Mesendoderm (in vitro differentiated cells): ENCODE measurements at regions not wholly inside any gene's neighbourhood (a gene's known extent, or its start where the extent isn't known, plus 50 kb on each side); places are given as distances from the start of the nearest gene placed in this dataset.

ENCODE experiments used
- DNase-seq: peaks from one replicate; pipeline ENCODE4 v3.0.0; 2013
- H2AK5ac ChIP-seq: 2 replicates; pipeline ENCODE4 v1.6.1; 2013; ENCODE audit warnings: low read length, inconsistent platforms
- H2BK120ac ChIP-seq: 2 replicates; pipeline ENCODE4 v1.6.1; 2013; ENCODE audit warnings: low read depth, mild to moderate bottlenecking, low read length, moderate library complexity, mixed read lengths
- H2BK15ac ChIP-seq: replicated peaks from 2 replicates; pipeline ENCODE4 v1.6.1; 2013; ENCODE audit warnings: low read depth, mild to moderate bottlenecking, moderate library complexity
- H2BK5ac ChIP-seq: 2 replicates; pipeline ENCODE4 v1.6.1; 2013; ENCODE audit warnings: low read length, inconsistent platforms
- H3K18ac ChIP-seq: 2 replicates; pipeline ENCODE4 v1.6.1; 2013; ENCODE audit warnings: mild to moderate bottlenecking, low read length, mixed read lengths
- H3K23ac ChIP-seq: one replicate; pipeline ENCODE4 v1.6.1; 2013; ENCODE audit warnings: low read length
- H3K27ac ChIP-seq: 2 replicates; pipeline ENCODE4 v1.5.1; 2013; ENCODE audit warnings: low read depth, mild to moderate bottlenecking, inconsistent platforms, low read length, moderate library complexity
- H3K27me3 ChIP-seq: 2 replicates; pipeline ENCODE4 v1.6.1; 2013; ENCODE audit warnings: low read length, control low read depth, mild to moderate bottlenecking, inconsistent platforms; ENCODE audit not compliant: insufficient read depth, poor library complexity
- H3K36me3 ChIP-seq: 2 replicates; pipeline ENCODE4 v1.6.1; 2013; ENCODE audit warnings: low read length, inconsistent platforms; ENCODE audit not compliant: control insufficient read depth, insufficient read depth
- H3K4ac ChIP-seq: one replicate; pipeline ENCODE4 v1.6.1; 2013; ENCODE audit warnings: low read depth, mild to moderate bottlenecking, low read length, moderate library complexity
- H3K4me1 ChIP-seq: 2 replicates; pipeline ENCODE4 v1.6.1; 2013; ENCODE audit warnings: low read depth, low read length, inconsistent platforms; ENCODE audit not compliant: control insufficient read depth
- H3K4me2 ChIP-seq: 2 replicates; pipeline ENCODE4 v1.6.1; 2013; ENCODE audit warnings: low read length
- H3K4me3 ChIP-seq: 2 replicates; pipeline ENCODE4 v1.5.1; 2013; ENCODE audit warnings: mild to moderate bottlenecking, low read length
- H3K56ac ChIP-seq: one replicate; pipeline ENCODE4 v1.6.1; 2013; ENCODE audit warnings: low read length
- H3K79me1 ChIP-seq: 2 replicates; pipeline ENCODE4 v1.6.1; 2013; ENCODE audit warnings: low read length, inconsistent platforms
- H3K79me2 ChIP-seq: 2 replicates; pipeline ENCODE4 v1.6.1; 2013; ENCODE audit warnings: mild to moderate bottlenecking, low read length; ENCODE audit not compliant: control insufficient read depth, insufficient read depth
- H3K9ac ChIP-seq: 2 replicates; pipeline ENCODE4 v1.6.1; 2013; ENCODE audit warnings: low read length, inconsistent platforms
- H4K5ac ChIP-seq: one replicate; pipeline ENCODE4 v1.6.1; 2013; ENCODE audit warnings: low read length
- H4K8ac ChIP-seq: one replicate; pipeline ENCODE4 v1.6.1; 2013; ENCODE audit warnings: low read depth, mild to moderate bottlenecking, control low read depth, low read length, moderate library complexity
- WGBS: extraction: QIAGEN DNeasy Blood & Tissue Kit; methylation state at CpG from one replicate; pipeline ENCODE4 v1.1.7; 2013; ENCODE audit warnings: low lambda C conversion rate, missing lambda C conversion rate; ENCODE audit not compliant: insufficient coverage; ENCODE audit errors: extremely low coverage; 5-methylcytosine and 5-hydroxymethylcytosine counted together

DNA sequence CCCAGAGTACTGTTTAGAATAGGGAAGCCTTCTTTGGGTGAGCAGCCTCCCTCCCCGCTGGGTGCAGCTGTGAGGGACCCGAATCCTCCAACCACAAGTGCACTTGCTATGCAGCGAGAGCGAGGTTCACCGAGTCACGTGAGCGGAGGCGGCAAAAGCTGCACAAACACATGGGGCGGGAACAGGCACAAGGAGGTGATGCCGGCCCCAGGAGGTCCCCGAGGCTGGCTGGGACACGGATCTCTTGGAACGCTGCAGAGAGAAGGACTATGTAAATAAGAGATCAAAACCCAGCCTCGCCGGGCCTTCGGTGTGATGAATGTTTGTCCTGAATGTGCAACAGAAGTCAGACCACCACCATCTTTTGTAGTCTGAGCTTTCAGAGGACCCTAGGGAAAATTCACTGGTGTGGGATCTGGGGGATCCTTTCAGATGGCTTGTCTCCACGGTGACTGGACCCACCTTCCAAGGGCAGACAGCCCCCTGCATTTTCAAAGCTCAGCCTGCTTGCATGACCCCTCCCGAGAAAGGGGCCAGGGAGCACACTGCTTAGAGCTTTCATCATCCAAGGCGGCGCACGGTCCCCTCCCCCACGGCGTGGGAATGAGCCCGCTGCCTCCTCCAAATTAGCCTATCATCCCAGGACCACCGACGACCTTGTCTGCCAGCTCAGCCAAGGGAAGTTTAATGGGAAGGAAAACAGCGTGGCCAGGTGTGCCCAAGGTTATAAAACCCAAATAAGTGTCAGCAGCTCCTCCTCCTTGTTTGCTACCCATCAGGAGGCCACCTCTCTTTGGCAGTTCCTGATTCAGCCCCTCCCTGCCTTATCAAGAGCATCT, 327.7 kb downstream of the CXCL12 start:
- Histone ChIP-seq H2BK5ac (no peak overlapping the region), H3K27ac (no peak overlapping the region)
- no CpG with 5 or more reads among the region's 27 CpGs for WGBS

DNA sequence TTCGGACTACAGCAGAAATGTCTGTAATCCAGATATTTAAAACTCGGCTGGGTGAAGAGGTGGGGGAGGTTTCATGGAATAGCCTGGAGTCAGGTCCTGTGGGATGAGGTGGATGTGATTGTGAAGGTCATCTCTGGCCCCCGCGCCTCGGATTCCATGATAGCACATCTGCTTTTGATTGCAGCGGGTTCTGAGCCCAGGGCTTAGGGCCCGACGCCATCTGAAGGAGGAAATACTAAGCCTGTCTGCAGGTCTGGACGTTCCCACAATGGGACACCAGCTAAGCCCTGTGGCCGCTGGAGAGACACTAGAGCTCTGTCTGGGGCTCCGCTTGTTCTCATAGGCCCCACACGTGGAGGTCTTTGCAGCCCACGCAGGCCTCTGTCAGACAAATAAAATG, 328.7 kb downstream of the CXCL12 start:
- no peak overlapping the region for H4K8ac ChIP-seq
- no peak overlapping the region for H2BK5ac ChIP-seq
- no peak overlapping the region for H3K4ac ChIP-seq
- no peak for DNase-seq
- no peak overlapping the region for H3K56ac ChIP-seq
- H3K9ac ChIP-seq: no peak overlapping the region
- WGBS: no CpG with 5 or more reads among the region's 13 CpGs
- no peaks in the 10 kb centered on the region for H3K36me3 ChIP-seq
- no peak overlapping the region for H3K4me3 ChIP-seq
- H3K27ac ChIP-seq: no peak overlapping the region
- H3K23ac ChIP-seq: no peak overlapping the region
- no peaks in the 10 kb centered on the region for H3K79me1 ChIP-seq
- no peak overlapping the region for H2BK15ac ChIP-seq
- no peak overlapping the region for H2AK5ac ChIP-seq
- H3K4me1 ChIP-seq: peaks cover 2% of the 10 kb centered on the region
- no peak overlapping the region for H4K5ac ChIP-seq
- H3K79me2 ChIP-seq: no peaks in the 10 kb centered on the region
- no peak overlapping the region for H2BK120ac ChIP-seq
- H3K18ac ChIP-seq: no peak overlapping the region
- no peak overlapping the region for H3K4me2 ChIP-seq
- H3K27me3 ChIP-seq: no peaks in the 10 kb centered on the region

More for the DNA sequence above, 327.7 kb downstream of the CXCL12 start:
- H3K79me2 ChIP-seq: no peaks in the 10 kb centered on the region
- no peak overlapping the region for H3K4me2 ChIP-seq
- no peak overlapping the region for H2BK120ac ChIP-seq
- peaks cover 2% of the 10 kb centered on the region for H3K4me1 ChIP-seq
- no peak overlapping the region for H3K23ac ChIP-seq
- H3K9ac ChIP-seq: no peak overlapping the region
- no peak overlapping the region for H3K4me3 ChIP-seq
- no peak overlapping the region for H4K8ac ChIP-seq
- H3K79me1 ChIP-seq: no peaks in the 10 kb centered on the region
- H4K5ac ChIP-seq: no peak overlapping the region
- H3K27me3 ChIP-seq: no peaks in the 10 kb centered on the region
- H3K4ac ChIP-seq: no peak overlapping the region
- DNase-seq: peak; percentile 39
- H3K18ac ChIP-seq: no peak overlapping the region
- H3K36me3 ChIP-seq: no peaks in the 10 kb centered on the region
- H2AK5ac ChIP-seq: no peak overlapping the region
- H2BK15ac ChIP-seq: no peak overlapping the region
- H3K56ac ChIP-seq: no peak overlapping the region

DNA sequence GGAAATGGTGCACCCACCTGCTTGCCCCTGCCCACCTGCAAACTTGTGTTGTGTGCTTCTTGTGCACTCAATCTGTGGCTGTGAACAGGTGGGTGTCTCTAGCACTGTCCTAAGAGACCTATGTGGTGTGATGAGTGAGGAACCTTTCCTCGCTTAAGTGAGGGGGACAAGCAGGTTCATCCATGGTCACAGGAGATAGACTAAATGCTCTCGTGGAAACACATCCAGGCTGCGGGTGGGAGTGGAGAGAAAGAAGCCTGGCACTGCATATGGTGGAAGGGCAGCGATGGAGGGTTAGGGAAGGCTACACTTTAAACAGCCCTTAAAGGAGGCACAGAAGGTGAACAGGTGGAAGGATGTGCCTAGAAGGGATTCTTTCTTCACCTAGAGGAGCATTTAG, 330.9 kb downstream of the CXCL12 start:
- Histone ChIP-seq H3K4me1 (peaks cover 2% of the 10 kb centered on the region), H3K4me3 (no peak overlapping the region), H4K8ac (no peak overlapping the region), H4K5ac (no peak overlapping the region), H3K36me3 (no peaks in the 10 kb centered on the region), H2BK120ac (no peak overlapping the region), H3K56ac (no peak overlapping the region), H3K27me3 (no peaks in the 10 kb centered on the region), H3K27ac (no peak overlapping the region), H3K4me2 (no peak overlapping the region), H3K23ac (no peak overlapping the region), H3K4ac (no peak overlapping the region), H2BK15ac (no peak overlapping the region), H3K18ac (no peak overlapping the region), H2BK5ac (no peak overlapping the region), H3K9ac (no peak overlapping the region), H3K79me1 (no peaks in the 10 kb centered on the region), H2AK5ac (no peak overlapping the region), H3K79me2 (no peaks in the 10 kb centered on the region)
- no CpG with 5 or more reads among the region's 4 CpGs for WGBS
- no peak for DNase-seq

DNA sequence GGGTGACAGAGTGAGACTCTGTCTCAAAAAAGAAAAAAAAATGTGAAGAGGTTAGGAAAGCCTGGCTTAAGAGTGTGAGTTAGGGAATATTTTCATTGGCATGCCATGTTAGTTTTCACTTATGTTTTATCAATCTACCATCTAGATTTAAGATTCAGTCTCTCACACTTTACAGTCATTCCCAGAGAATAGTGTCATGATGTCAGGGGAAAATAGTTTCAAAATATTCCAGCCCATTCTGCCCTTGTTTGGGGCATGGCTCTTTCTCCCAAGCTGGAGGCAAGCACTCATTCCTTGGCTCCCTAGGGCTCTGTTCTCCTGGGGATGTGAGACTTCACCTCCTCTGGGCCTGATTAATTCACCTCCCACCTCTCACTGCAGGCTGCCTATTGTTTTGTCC, 331.5 kb downstream of the CXCL12 start:
- H3K79me1 ChIP-seq: no peaks in the 10 kb centered on the region
- peaks cover 2% of the 10 kb centered on the region for H3K4me1 ChIP-seq
- H3K56ac ChIP-seq: no peak overlapping the region
- no peak overlapping the region for H3K18ac ChIP-seq
- H3K79me2 ChIP-seq: no peaks in the 10 kb centered on the region
- H3K4me2 ChIP-seq: no peak overlapping the region
- DNase-seq: no peak
- no peak overlapping the region for H4K5ac ChIP-seq
- no peak overlapping the region for H3K23ac ChIP-seq
- no peak overlapping the region for H2BK5ac ChIP-seq
- H3K27ac ChIP-seq: no peak overlapping the region
- no peak overlapping the region for H3K9ac ChIP-seq
- H2BK120ac ChIP-seq: no peak overlapping the region
- no peak overlapping the region for H2BK15ac ChIP-seq
- no peak overlapping the region for H3K4me3 ChIP-seq
- no peaks in the 10 kb centered on the region for H3K27me3 ChIP-seq
- H3K36me3 ChIP-seq: no peaks in the 10 kb centered on the region
- no peak overlapping the region for H3K4ac ChIP-seq
- H2AK5ac ChIP-seq: no peak overlapping the region
- no peak overlapping the region for H4K8ac ChIP-seq

DNA sequence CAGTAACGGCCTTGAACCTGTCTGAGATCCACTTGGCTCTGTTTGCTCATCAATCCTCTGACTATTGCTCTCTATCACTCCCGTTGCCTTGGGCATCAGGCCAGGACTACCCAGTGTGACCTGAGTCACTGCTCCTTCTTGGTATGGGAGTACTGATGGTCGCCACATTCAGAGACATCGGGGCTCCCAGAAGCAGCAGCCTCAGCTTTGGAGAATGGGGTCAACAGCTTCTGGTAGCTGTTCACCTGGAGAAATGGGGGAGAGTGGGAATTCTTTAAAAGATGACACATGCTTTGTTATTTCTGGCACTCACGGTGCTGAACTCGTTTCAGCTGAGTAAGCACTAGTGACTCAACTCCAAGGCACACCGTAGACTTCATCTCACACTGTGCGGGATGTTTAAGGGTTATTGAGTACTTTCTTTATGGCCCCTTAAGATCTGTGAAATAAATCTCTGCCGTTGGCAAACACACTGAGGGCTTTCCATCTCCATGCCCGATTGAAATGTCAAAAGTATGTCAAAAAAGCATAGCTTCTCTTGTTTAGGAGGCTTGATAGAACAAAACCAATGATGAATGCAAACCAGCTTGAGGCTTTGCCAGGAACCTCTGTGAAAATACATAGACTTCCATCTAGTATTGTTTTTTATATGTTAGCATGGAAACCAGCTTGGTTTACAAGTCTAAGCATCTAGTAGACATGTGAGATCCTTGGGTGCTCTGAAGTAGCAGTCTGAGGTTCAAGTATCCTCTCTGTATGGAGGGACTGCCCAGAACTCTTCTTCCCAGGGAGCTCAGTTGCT, 333.1 kb downstream of the CXCL12 start:
- H3K79me1 ChIP-seq: no peaks in the 10 kb centered on the region
- no peak for DNase-seq
- H3K56ac ChIP-seq: no peak overlapping the region
- H2AK5ac ChIP-seq: no peak overlapping the region
- no peak overlapping the region for H2BK120ac ChIP-seq
- H3K9ac ChIP-seq: no peak overlapping the region
- H3K4me1 ChIP-seq: no peaks in the 10 kb centered on the region
- H3K23ac ChIP-seq: no peak overlapping the region
- H4K8ac ChIP-seq: no peak overlapping the region
- no peak overlapping the region for H2BK5ac ChIP-seq
- H3K27ac ChIP-seq: no peak overlapping the region
- H3K79me2 ChIP-seq: no peaks in the 10 kb centered on the region
- no peak overlapping the region for H2BK15ac ChIP-seq
- no peaks in the 10 kb centered on the region for H3K36me3 ChIP-seq
- no CpG with 5 or more reads among the region's 10 CpGs for WGBS
- no peak overlapping the region for H3K4me3 ChIP-seq
- no peak overlapping the region for H4K5ac ChIP-seq
- H3K27me3 ChIP-seq: no peaks in the 10 kb centered on the region
- H3K4ac ChIP-seq: no peak overlapping the region
- no peak overlapping the region for H3K18ac ChIP-seq
- H3K4me2 ChIP-seq: no peak overlapping the region
